ENCODE measurements at regions not wholly inside any gene's neighbourhood (a gene's known extent, or its start where the extent isn't known, plus 50 kb on each side); places are given as distances from the start of the nearest gene placed in this dataset.

- TF ChIP-seq CTCF (IDR thresholded peaks at IDR 0.05) = no peak
- no peak for TF ChIP-seq POLR2A (IDR thresholded peaks at IDR 0.05)
Observed at GRCh38 chr18:44630118-44630517, 50.6 kb upstream of the SETBP1 start.

Measured in Peyer's patch (tissue), 4 donors.